A549 (cell line): ENCODE measurements at regions not wholly inside any gene's neighbourhood (a gene's known extent, or its start where the extent isn't known, plus 50 kb on each side); places are given as distances from the start of the nearest gene placed in this dataset.

Source experiments
- ATAC-seq, 2 experiments: fragments of 200-7000 bp in 1 of 2; fragments of >200 bp in 1 of 2; cut with Nextera tagmentation in 1 of 2; cut with Tn5 transposase in 1 of 2; 3 replicates each; pipeline versions ENCODE4 v1.8.0 to v1.9.1; 2018 to 2020; ENCODE audit warnings: mild to moderate bottlenecking in 1 of 2, moderate library complexity in 1 of 2
- CTCF ChIA-PET: fragments of 300-600 bp; sonication (Branson Sonifier 250); formaldehyde crosslinking; extraction: SDS; loops from one replicate; lab custom pipeline; 2021; ENCODE audit warnings: antibody characterized with exemption, inconsistent platforms; lab: Yijun Ruan, JAX
- POLR2A ChIA-PET: fragments of 350-600 bp; formaldehyde crosslinking; extraction: SDS; loops from one replicate; lab custom pipeline; 2021; ENCODE audit warnings: antibody characterized with exemption, inconsistent platforms; lab: Yijun Ruan, JAX
- DNase-seq, 2 experiments: peaks; one replicate each; pipeline versions ENCODE4 v3.0.0 to v3.0.0-alpha.2; 2011 to 2016; ENCODE audit warnings: low read depth in 1 of 2, low spot score in 1 of 2
- FAIRE-seq: peaks from 2 replicates; lab custom pipeline; 2011; peaks lifted over from hg19 to GRCh38; lab: Jason Lieb, UNC
- H3K27ac ChIP-seq, 2 experiments: fragments of >200 bp; sonication (Bioruptor Twin); formaldehyde crosslinking; 3 replicates each; pipeline ENCODE4 v1.5.1; 2016 to 2017
- H3K4me1 ChIP-seq: fragments of >200 bp; sonication (Bioruptor Twin); formaldehyde crosslinking; 3 replicates; pipeline ENCODE4 v1.6.1; 2016
- H3K4me2 ChIP-seq: fragments of >200 bp; sonication (Bioruptor Twin); formaldehyde crosslinking; 3 replicates; pipeline ENCODE4 v1.6.1; 2016
- H3K4me3 ChIP-seq: fragments of >200 bp; sonication (Bioruptor Twin); formaldehyde crosslinking; 3 replicates; pipeline ENCODE4 v1.5.1; 2016
- H3K9me3 ChIP-seq: fragments of >200 bp; sonication (Bioruptor Twin); formaldehyde crosslinking; 3 replicates; pipeline ENCODE4 v1.6.1; 2016
- CEBPB ChIP-seq, 2 experiments: fragments of >200 bp in 1 of 2; sonication (Bioruptor Twin) in 1 of 2; formaldehyde crosslinking in 1 of 2; IDR thresholded peaks; 2 replicates each; pipeline ENCODE4 v1.6.1; 2012 to 2016
- EHF ChIP-seq: fragments of 250-450 bp; sonication (Bioruptor Pico); IDR thresholded peaks from 2 replicates; pipeline ENCODE4 v1.5.0; 2020; ENCODE audit warnings: mild to moderate bottlenecking
- EHMT2 ChIP-seq: fragments of 200-600 bp; sonication (generic); IDR thresholded peaks from 2 replicates; pipeline ENCODE4 v1.6.1; 2016; ENCODE audit warnings: antibody characterized with exemption, low read depth, mild to moderate bottlenecking, moderate library complexity
- ESRRA ChIP-seq: fragments of 150-350 bp; IDR thresholded peaks from 2 replicates; pipeline ENCODE4 v1.6.1; 2014; ENCODE audit warnings: mild to moderate bottlenecking, low read length, borderline replicate concordance
- HOXA7 ChIP-seq: fragments of 250-450 bp; sonication (Bioruptor Pico); IDR thresholded peaks from 2 replicates; pipeline ENCODE4 v1.5.0; 2020; ENCODE audit warnings: mild to moderate bottlenecking, moderate library complexity
- HOXB13 ChIP-seq: fragments of 250-450 bp; sonication (Bioruptor Pico); IDR thresholded peaks from 2 replicates; pipeline ENCODE4 v1.5.0; 2020; ENCODE audit warnings: low read depth, mild to moderate bottlenecking, moderate library complexity
- JUN ChIP-seq, 2 experiments: fragments of >200 bp; sonication (Bioruptor Twin); formaldehyde crosslinking; IDR thresholded peaks; 2 replicates in 1 of 2; 3 replicates in 1 of 2; pipeline ENCODE4 v1.6.1; 2016 to 2017
- MAFK ChIP-seq: fragments of 450-650 bp; IDR thresholded peaks from 2 replicates; pipeline ENCODE4 v1.6.1; 2014; ENCODE audit not compliant: partially characterized antibody
- NPAS2 ChIP-seq: fragments of 250-450 bp; sonication (Bioruptor Pico); IDR thresholded peaks from 2 replicates; pipeline ENCODE4 v1.8.0; 2022; ENCODE audit warnings: mild to moderate bottlenecking, moderate library complexity, borderline replicate concordance
- PHF8 ChIP-seq: fragments of 200-600 bp; sonication (generic); IDR thresholded peaks from 2 replicates; pipeline ENCODE4 v1.6.1; 2016; ENCODE audit warnings: low read depth, mild to moderate bottlenecking, antibody characterized with exemption, moderate library complexity, borderline replicate concordance
- RCOR1 ChIP-seq: fragments of 150-350 bp; IDR thresholded peaks from 2 replicates; pipeline ENCODE4 v1.6.1; 2014; ENCODE audit warnings: antibody characterized with exemption, low read length, low read depth
- RNF2 ChIP-seq: fragments of 200-600 bp; sonication (generic); IDR thresholded peaks from 2 replicates; pipeline ENCODE4 v1.6.1; 2016; ENCODE audit warnings: low read depth, mild to moderate bottlenecking, antibody characterized with exemption, moderate library complexity, borderline replicate concordance
- SMC3 ChIP-seq: fragments of >200 bp; sonication (Bioruptor Twin); formaldehyde crosslinking; IDR thresholded peaks from 3 replicates; pipeline ENCODE4 v1.6.1; 2018; ENCODE audit warnings: inconsistent platforms
- ZC3H11A ChIP-seq: fragments of 450-650 bp; IDR thresholded peaks from 2 replicates; pipeline ENCODE4 v1.6.1; 2014; ENCODE audit warnings: antibody characterized with exemption, mild to moderate bottlenecking
- ZSCAN20 ChIP-seq: fragments of 250-450 bp; sonication (Bioruptor Pico); IDR thresholded peaks from 2 replicates; pipeline ENCODE4 v1.8.0; 2022; ENCODE audit warnings: mild to moderate bottlenecking, moderate library complexity
- WGBS: methylation state at CpG from one replicate; pipeline ENCODE4 v1.1.6; 2017; ENCODE audit errors: missing lambda C conversion rate; 5-methylcytosine and 5-hydroxymethylcytosine counted together
- TF ChIP-seq, protein P1 (sequence below): fragments of 200-600 bp; sonication (generic); IDR thresholded peaks from 2 replicates; pipeline ENCODE4 v1.6.1; 2016; ENCODE audit warnings: antibody characterized with exemption, mild to moderate bottlenecking, moderate library complexity
- TF ChIP-seq, protein P2 (sequence below): fragments of 150-350 bp; IDR thresholded peaks from 2 replicates; pipeline ENCODE4 v1.6.1; 2014; ENCODE audit warnings: low read depth, mild to moderate bottlenecking, low read length

DNA sequence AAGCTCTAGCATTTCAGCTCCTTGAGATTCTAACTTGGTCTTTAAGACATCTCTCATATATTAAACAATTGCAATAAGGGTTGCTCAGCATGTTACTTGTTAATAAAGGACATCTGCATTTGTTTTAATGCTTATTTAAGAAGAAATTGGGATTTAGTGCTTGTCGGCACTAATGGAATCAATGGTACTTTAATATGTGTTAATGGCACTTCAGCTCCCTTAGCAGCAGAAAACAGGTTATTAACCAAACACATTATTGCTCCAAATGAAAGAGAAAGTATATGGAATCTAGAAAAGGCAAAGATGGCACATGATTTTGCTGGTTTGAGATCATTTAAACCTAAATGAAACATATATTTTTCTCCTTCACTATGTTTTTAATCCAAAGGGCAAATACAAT lies 137.3 kb upstream of the GOLIM4 start (continued):
- TF ChIP-seq, protein P1, sequence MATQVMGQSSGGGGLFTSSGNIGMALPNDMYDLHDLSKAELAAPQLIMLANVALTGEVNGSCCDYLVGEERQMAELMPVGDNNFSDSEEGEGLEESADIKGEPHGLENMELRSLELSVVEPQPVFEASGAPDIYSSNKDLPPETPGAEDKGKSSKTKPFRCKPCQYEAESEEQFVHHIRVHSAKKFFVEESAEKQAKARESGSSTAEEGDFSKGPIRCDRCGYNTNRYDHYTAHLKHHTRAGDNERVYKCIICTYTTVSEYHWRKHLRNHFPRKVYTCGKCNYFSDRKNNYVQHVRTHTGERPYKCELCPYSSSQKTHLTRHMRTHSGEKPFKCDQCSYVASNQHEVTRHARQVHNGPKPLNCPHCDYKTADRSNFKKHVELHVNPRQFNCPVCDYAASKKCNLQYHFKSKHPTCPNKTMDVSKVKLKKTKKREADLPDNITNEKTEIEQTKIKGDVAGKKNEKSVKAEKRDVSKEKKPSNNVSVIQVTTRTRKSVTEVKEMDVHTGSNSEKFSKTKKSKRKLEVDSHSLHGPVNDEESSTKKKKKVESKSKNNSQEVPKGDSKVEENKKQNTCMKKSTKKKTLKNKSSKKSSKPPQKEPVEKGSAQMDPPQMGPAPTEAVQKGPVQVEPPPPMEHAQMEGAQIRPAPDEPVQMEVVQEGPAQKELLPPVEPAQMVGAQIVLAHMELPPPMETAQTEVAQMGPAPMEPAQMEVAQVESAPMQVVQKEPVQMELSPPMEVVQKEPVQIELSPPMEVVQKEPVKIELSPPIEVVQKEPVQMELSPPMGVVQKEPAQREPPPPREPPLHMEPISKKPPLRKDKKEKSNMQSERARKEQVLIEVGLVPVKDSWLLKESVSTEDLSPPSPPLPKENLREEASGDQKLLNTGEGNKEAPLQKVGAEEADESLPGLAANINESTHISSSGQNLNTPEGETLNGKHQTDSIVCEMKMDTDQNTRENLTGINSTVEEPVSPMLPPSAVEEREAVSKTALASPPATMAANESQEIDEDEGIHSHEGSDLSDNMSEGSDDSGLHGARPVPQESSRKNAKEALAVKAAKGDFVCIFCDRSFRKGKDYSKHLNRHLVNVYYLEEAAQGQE, result no peak
- TF ChIP-seq ZSCAN20 (CRISPR knock-in tag), result no peak
- no peak for TF ChIP-seq JUN (IDR thresholded peaks at IDR 0.05)
- TF ChIP-seq, protein P2, sequence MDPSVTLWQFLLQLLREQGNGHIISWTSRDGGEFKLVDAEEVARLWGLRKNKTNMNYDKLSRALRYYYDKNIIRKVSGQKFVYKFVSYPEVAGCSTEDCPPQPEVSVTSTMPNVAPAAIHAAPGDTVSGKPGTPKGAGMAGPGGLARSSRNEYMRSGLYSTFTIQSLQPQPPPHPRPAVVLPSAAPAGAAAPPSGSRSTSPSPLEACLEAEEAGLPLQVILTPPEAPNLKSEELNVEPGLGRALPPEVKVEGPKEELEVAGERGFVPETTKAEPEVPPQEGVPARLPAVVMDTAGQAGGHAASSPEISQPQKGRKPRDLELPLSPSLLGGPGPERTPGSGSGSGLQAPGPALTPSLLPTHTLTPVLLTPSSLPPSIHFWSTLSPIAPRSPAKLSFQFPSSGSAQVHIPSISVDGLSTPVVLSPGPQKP, result no peak
- TF ChIP-seq EHF (CRISPR knock-in tag), result no peak
- TF ChIP-seq RCOR1, result no peak
- no peak for TF ChIP-seq ESRRA
- TF ChIP-seq HOXA7 (CRISPR knock-in tag), result no peak
- no peak for TF ChIP-seq SMC3

DNA sequence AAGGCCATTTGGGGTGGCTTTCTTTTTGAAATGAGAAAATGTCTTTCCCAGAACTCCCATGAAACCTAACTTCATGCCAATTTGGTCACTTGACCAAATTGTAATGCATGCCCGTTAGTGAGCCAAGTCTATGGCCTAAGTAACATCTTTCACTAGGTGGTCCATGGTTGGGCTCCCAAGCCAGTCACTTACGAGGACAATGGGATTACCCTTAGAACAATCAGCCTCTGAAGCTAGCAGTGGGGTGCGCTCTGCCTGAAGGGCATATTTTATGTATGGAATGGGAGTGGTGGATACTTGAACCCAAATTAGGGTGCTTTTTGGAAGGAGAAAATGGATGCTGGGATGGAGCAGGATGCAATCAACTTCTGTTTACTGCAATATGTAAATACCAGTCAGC lies 127.4 kb upstream of the GOLIM4 start:
- H3K4me3 ChIP-seq, result no peak overlapping the region
- 6% methylated on average over 3 of the region's 3 CpGs for WGBS
- no peaks in the 10 kb centered on the region for H3K4me1 ChIP-seq
- FAIRE-seq (no peak), ATAC-seq (no peak), DNase-seq (no peak)
- TF ChIP-seq RNF2, result no peak
- TF ChIP-seq EHF (CRISPR knock-in tag), result no peak
- TF ChIP-seq EHMT2, result no peak
- no peak for TF ChIP-seq CEBPB (IDR thresholded peaks at IDR 0.05)
- TF ChIP-seq HOXB13, result no peak
- TF ChIP-seq ZSCAN20 (CRISPR knock-in tag), result no peak
- TF ChIP-seq ZC3H11A, result no peak
- no peaks in the 10 kb centered on the region for H3K9me3 ChIP-seq
- no peak overlapping the region for H3K4me2 ChIP-seq
- ChIA-PET POLR2A (no interaction called here), CTCF (interaction anchor here (1.0 kb wide), 1 partner anchor 12 kb away, joined by 5 read pairs; no protein-coding TSS in a partner anchor)
- H3K27ac ChIP-seq, result no peak overlapping the region

DNA sequence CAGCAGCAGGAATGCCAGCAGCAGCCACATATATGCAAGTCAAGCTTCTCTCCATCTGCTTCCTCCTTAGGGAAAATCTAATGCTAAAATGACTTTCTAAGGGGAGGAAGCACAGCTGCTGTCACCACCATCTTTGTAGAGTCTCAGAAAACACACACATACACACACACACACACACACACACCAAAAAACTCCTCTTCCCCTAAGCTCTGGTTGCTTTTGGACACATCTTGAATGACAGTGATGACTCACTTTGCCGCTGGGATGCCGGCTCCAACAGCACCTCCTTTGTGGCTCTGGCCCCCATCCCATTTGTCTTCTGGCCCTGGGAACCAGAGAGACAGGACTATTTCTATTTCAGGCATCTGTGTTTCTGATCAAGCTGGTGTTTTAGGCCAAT lies 124.8 kb upstream of the GOLIM4 start:
- 17% methylated on average over 2 of the region's 2 CpGs for WGBS
- CTCF ChIA-PET, result interaction anchor here (0.7 kb wide), 1 partner anchor 9 kb away, joined by 3 read pairs; no protein-coding TSS in a partner anchor
- Histone ChIP-seq H3K4me2 (no peak overlapping the region), H3K9me3 (no peaks in the 10 kb centered on the region), H3K4me1 (no peaks in the 10 kb centered on the region), H3K4me3 (no peak overlapping the region), H3K27ac (no peak overlapping the region)
- no peak for FAIRE-seq
- POLR2A ChIA-PET, result no interaction called here
- no peak for DNase-seq
- no peak for ATAC-seq
- TF ChIP-seq NPAS2 (CRISPR knock-in tag) (no peak), SMC3 (no peak)

DNA sequence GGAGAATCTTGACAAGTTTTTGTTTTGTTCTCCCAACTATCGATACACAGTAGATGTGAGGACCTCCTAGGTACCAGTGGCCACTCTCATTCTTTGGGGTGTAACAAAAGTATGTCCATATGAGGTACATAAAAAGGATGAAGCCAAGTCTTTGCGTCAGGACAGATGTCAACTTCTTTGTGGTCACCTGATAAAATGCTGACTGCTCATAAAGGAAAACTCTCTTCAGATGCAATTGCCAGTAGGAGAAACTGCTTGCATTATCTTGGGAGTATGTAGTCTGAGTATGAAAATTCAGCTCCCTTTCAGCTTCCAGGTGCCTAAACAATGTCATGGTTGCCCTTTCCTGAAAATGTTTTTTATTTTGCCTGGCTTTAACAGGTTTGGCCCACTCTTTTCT lies 123.8 kb upstream of the GOLIM4 start:
- no peak for TF ChIP-seq EHF (CRISPR knock-in tag)
- no peak for TF ChIP-seq PHF8
- TF ChIP-seq ZSCAN20 (CRISPR knock-in tag), result no peak
- TF ChIP-seq MAFK, result peak; percentile 59

More for the DNA sequence above, 123.8 kb upstream of the GOLIM4 start:
- Histone ChIP-seq H3K27ac (no peak overlapping the region), H3K4me3 (no peak overlapping the region), H3K9me3 (no peaks in the 10 kb centered on the region), H3K4me2 (no peak overlapping the region), H3K4me1 (no peaks in the 10 kb centered on the region)
- DNase-seq, result no peak
- no peak for ATAC-seq
- ChIA-PET POLR2A (no interaction called here), CTCF (no interaction called here)
- WGBS, result 36% methylated on average over 2 of the region's 2 CpGs
- FAIRE-seq, result no peak
